ENCODE measurements at regions not wholly inside any gene's neighbourhood (a gene's known extent, or its start where the extent isn't known, plus 50 kb on each side); places are given as distances from the start of the nearest gene placed in this dataset.

DNA sequence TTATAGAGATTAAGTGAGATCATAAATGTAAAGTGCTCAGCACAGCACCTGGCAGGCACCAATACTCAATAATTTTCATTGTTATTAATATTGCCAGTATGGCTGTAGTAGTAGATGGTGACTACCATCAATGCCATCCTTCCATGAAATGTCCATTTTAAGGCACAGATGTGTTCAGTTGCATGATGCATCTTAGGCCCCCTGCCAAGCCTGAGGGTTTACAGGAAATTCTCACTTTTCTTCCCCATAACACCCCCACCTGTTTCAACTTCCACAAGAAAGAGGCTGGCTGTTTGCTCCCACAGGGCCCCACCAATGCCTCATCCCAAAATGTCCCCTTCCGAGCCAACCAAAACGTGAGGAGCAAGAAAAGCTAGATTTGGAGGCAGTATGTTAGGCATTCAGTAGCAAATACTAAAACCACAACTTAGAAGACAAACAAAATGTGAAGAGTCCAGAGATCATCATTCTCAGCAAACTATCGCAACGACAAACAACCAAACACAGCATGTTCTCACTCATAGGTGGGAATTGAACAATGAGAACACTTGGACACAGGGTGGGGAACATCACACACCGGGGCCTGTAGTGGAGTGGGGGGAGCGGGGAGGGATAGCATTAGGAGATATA lies 110.6 kb upstream of the NHSL1 start:
- Histone ChIP-seq H3K9ac (ENCODE audit: low read depth, low read length) (no peak overlapping the region), H3K36me3 (ENCODE audit: control insufficient read depth, insufficient read depth, low read length) (no peaks in the 10 kb centered on the region), H3K9me3 (ENCODE audit: control insufficient read depth, insufficient read depth, low read length) (no peaks in the 10 kb centered on the region), H3K27ac (ENCODE audit: low read depth, low read length) (no peak overlapping the region), H3K27me3 (ENCODE audit: control insufficient read depth, insufficient read depth, low read length) (no peaks in the 10 kb centered on the region), H3K4me1 (ENCODE audit: control insufficient read depth, insufficient read depth, low read length) (peaks cover 6% of the 10 kb centered on the region; the same call in 1 of the 2 replicates), H3K4me3 (ENCODE audit: low read depth, low read length) (no peak overlapping the region)

DNA sequence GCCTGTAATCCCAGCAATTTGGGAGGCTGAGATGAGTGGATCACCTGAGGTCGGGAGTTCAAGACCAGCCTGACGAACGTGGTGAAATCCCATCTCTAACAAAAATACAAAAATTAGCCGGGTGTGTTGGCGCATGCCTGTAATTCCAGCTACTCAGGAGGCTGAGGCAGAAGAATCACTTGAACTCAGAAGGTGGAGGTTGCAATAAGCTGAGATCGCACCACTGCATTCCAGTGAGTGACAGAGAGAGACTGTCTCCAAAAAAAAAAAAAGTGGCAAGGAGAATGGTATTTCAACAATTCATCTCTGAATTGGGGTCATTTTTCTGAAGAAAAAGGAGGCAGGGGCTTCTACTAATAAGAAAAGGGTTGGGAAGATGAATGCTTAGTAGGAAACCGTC lies 111.5 kb upstream of the NHSL1 start:
- Histone ChIP-seq H3K36me3 (ENCODE audit: control insufficient read depth, insufficient read depth, low read length) (no peaks in the 10 kb centered on the region), H3K27me3 (ENCODE audit: control insufficient read depth, insufficient read depth, low read length) (no peaks in the 10 kb centered on the region), H3K9ac (ENCODE audit: low read depth, low read length) (no peak overlapping the region), H3K4me3 (ENCODE audit: low read depth, low read length) (no peak overlapping the region), H3K4me1 (ENCODE audit: control insufficient read depth, insufficient read depth, low read length) (peaks cover 6% of the 10 kb centered on the region; the same call in 1 of the 2 replicates), H3K9me3 (ENCODE audit: control insufficient read depth, insufficient read depth, low read length) (no peaks in the 10 kb centered on the region), H3K27ac (ENCODE audit: low read depth, low read length) (no peak overlapping the region)

DNA sequence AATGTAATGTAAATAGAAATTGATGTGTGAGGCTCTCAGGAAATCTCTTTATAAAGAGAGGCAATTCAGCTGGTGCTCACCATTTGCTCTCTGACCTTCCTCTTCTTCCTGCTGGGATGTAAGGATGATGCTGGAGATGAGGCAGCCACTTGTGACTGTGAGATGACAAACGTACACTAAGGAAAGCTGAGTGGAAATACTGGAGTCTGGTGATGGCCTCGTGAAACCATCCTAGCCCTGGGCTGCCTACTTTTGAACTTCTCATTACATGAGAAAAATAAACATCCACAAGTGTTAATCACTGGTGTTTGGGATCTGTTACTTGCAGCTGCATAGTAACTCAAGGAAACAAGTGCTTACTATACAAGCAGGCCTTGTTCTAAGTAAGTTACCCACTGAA lies 114.9 kb upstream of the NHSL1 start:
- Histone ChIP-seq H3K4me1 (ENCODE audit: control insufficient read depth, insufficient read depth, low read length) (peaks cover 3% of the 10 kb centered on the region; the same call in 1 of the 2 replicates), H3K9ac (ENCODE audit: low read depth, low read length) (no peak overlapping the region), H3K36me3 (ENCODE audit: control insufficient read depth, insufficient read depth, low read length) (0 out of 2 replicates have a peak, but pooled peaks cover 3% of the 10 kb centered on the region), H3K9me3 (ENCODE audit: control insufficient read depth, insufficient read depth, low read length) (no peaks in the 10 kb centered on the region), H3K27me3 (ENCODE audit: control insufficient read depth, insufficient read depth, low read length) (no peaks in the 10 kb centered on the region), H3K27ac (ENCODE audit: low read depth, low read length) (no peak overlapping the region), H3K4me3 (ENCODE audit: low read depth, low read length) (no peak overlapping the region)

DNA sequence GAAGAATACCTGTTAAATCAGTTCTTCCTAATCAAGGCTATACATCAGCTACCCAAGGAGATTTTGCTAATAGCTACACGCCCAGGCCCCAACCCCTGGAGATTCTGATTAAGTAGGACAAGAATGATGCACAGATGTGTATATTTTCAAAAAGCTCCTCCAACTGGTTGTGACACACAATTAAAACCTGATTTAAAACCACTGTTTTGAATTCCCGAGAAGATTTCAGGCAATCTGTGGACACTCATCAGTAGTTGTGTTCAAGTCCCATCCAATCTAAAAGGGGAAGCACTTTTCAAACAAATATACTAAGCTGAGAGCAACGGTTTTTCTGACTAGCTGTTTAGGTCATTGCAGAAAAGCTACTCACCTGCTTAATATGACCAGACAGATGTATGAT lies 118.9 kb upstream of the NHSL1 start:
- Histone ChIP-seq H3K27ac (ENCODE audit: low read depth, low read length) (no peak overlapping the region), H3K27me3 (ENCODE audit: control insufficient read depth, insufficient read depth, low read length) (no peaks in the 10 kb centered on the region), H3K4me3 (ENCODE audit: low read depth, low read length) (no peak overlapping the region), H3K9me3 (ENCODE audit: control insufficient read depth, insufficient read depth, low read length) (no peaks in the 10 kb centered on the region), H3K9ac (ENCODE audit: low read depth, low read length) (no peak overlapping the region), H3K4me1 (ENCODE audit: control insufficient read depth, insufficient read depth, low read length) (no peaks in the 10 kb centered on the region), H3K36me3 (ENCODE audit: control insufficient read depth, insufficient read depth, low read length) (0 out of 2 replicates have a peak, but pooled peaks cover 3% of the 10 kb centered on the region)

DNA sequence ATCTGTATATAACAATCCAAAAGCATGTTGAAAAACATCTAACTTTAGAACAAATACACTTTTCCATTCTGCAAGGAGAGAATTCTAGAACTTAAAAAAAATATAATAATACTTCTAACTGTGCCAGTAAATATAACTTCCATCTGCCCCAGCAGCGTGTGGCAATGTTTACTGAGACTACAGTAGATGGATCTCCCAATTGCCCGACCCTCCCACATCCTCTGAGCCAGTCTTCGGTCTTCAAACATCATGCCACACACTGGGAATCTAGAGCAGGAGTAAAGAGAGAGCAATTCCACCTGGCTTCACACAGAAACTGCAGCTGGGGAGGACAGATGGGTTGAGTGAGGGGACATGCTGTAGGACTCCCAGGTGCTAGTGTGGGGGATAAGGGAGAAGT lies 121.3 kb upstream of the NHSL1 start:
- Histone ChIP-seq H3K4me3 (ENCODE audit: low read depth, low read length) (no peak overlapping the region), H3K9ac (ENCODE audit: low read depth, low read length) (no peak overlapping the region), H3K9me3 (ENCODE audit: control insufficient read depth, insufficient read depth, low read length) (no peaks in the 10 kb centered on the region), H3K27ac (ENCODE audit: low read depth, low read length) (no peak overlapping the region), H3K4me1 (ENCODE audit: control insufficient read depth, insufficient read depth, low read length) (no peaks in the 10 kb centered on the region), H3K27me3 (ENCODE audit: control insufficient read depth, insufficient read depth, low read length) (no peaks in the 10 kb centered on the region), H3K36me3 (ENCODE audit: control insufficient read depth, insufficient read depth, low read length) (0 out of 2 replicates have a peak, but pooled peaks cover 3% of the 10 kb centered on the region)

DNA sequence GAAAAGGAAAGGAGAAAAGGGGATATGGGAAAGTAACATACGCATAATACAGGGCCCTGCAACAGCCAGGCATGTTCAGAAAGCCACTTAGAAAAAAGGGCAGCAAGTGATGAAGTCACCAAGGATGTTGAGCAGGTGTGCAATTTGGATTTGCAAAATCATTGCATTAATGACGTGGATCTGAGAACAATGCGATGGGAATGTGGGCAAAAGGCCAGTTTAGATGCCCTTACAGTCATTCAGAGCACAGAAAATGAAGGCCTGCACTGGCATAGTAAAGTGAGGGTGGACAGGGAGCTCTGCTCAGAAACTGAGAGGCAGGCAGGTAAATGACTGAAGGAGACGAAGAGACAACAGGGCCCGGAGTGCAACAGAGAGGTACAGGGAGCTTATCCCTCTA lies 123.7 kb upstream of the NHSL1 start:
- Histone ChIP-seq H3K4me1 (ENCODE audit: control insufficient read depth, insufficient read depth, low read length) (no peaks in the 10 kb centered on the region), H3K27ac (ENCODE audit: low read depth, low read length) (no peak overlapping the region), H3K9me3 (ENCODE audit: control insufficient read depth, insufficient read depth, low read length) (no peaks in the 10 kb centered on the region), H3K9ac (ENCODE audit: low read depth, low read length) (no peak overlapping the region), H3K36me3 (ENCODE audit: control insufficient read depth, insufficient read depth, low read length) (no peaks in the 10 kb centered on the region), H3K4me3 (ENCODE audit: low read depth, low read length) (no peak overlapping the region), H3K27me3 (ENCODE audit: control insufficient read depth, insufficient read depth, low read length) (no peaks in the 10 kb centered on the region)

DNA sequence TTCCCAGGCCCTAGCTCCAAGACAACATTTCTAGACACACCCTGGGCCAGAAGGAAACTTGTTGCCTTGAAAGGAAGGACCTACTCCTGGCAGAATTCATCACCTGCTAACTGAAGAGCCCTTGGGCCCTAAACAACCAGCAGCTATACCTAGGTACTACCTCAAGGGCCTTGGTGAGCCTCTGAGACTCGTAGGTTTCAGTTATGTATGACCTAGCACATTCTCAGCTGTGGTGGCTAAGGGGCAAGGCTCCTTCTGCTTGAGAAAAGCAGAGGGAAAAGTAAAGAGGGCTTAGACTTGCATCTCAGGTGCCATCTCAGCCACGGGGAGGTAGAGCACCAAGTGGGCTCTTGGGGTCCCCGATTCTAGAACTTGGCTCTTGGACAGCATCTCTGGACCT lies 132.3 kb upstream of the NHSL1 start:
- H3K4me3 ChIP-seq (ENCODE audit: low read depth, low read length) = no peak overlapping the region
- no peaks in the 10 kb centered on the region for H3K36me3 ChIP-seq (ENCODE audit: control insufficient read depth, insufficient read depth, low read length)

DNA sequence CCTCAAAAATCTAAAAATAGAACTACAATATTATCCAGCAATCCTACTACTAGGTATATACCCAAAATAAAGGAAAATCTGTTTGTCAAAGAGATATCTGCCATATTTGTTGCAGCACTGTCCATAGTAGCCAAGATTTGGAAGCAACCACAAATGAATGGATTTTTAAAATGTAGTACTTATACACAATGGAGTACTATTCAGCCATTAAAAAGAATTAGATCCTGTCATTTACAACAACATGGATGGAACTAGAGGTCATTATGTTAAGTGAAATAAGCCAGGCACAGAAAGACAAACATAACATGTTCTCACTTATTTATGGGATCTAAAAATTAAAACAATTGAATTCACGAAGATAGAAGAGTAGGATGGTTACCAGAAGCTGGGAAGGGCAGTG lies 135.7 kb upstream of the CCDC28A start:
- H3K9me3 ChIP-seq (ENCODE audit: control insufficient read depth, insufficient read depth, low read length) = no peaks in the 10 kb centered on the region
- H3K36me3 ChIP-seq (ENCODE audit: control insufficient read depth, insufficient read depth, low read length) = no peaks in the 10 kb centered on the region
- H3K9ac ChIP-seq (ENCODE audit: low read depth, low read length) = no peak overlapping the region
- no peak overlapping the region for H3K27ac ChIP-seq (ENCODE audit: low read depth, low read length)
- H3K27me3 ChIP-seq (ENCODE audit: control insufficient read depth, insufficient read depth, low read length) = no peaks in the 10 kb centered on the region
- no peak overlapping the region for H3K4me3 ChIP-seq (ENCODE audit: low read depth, low read length)
- H3K4me1 ChIP-seq (ENCODE audit: control insufficient read depth, insufficient read depth, low read length) = peaks cover 18% of the 10 kb centered on the region; the same call in 1 of the 2 replicates

More for the DNA sequence above, 132.3 kb upstream of the NHSL1 start:
- H3K27me3 ChIP-seq (ENCODE audit: control insufficient read depth, insufficient read depth, low read length) = no peaks in the 10 kb centered on the region
- H3K4me1 ChIP-seq (ENCODE audit: control insufficient read depth, insufficient read depth, low read length) = peaks cover 18% of the 10 kb centered on the region; the same call in 1 of the 2 replicates
- H3K27ac ChIP-seq (ENCODE audit: low read depth, low read length) = no peak overlapping the region
- no peaks in the 10 kb centered on the region for H3K9me3 ChIP-seq (ENCODE audit: control insufficient read depth, insufficient read depth, low read length)
- no peak overlapping the region for H3K9ac ChIP-seq (ENCODE audit: low read depth, low read length)

DNA sequence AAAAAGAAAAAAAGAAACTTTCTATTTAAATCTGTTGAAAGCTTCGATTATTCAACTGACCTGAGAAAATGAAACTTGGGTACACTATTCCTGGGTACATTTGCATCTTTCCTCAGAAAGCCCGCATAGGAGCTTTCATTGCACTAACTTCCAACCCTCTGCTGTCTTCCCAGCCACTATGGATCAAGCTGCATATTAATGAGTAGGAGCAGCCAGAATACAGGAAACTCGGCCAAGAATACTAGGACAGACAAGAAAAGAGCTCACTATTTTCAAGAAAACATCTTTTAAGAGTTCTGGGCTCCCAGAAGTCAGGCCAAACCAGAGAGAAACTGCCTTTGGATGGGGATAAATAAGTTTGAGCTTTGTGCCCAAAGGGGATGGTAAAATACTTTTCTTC lies 135.0 kb upstream of the CCDC28A start:
- Histone ChIP-seq H3K4me3 (ENCODE audit: low read depth, low read length) (no peak overlapping the region), H3K9ac (ENCODE audit: low read depth, low read length) (no peak overlapping the region), H3K9me3 (ENCODE audit: control insufficient read depth, insufficient read depth, low read length) (no peaks in the 10 kb centered on the region), H3K4me1 (ENCODE audit: control insufficient read depth, insufficient read depth, low read length) (peaks cover 12% of the 10 kb centered on the region; the same call in 1 of the 2 replicates), H3K36me3 (ENCODE audit: control insufficient read depth, insufficient read depth, low read length) (no peaks in the 10 kb centered on the region), H3K27me3 (ENCODE audit: control insufficient read depth, insufficient read depth, low read length) (no peaks in the 10 kb centered on the region), H3K27ac (ENCODE audit: low read depth, low read length) (no peak overlapping the region)

DNA sequence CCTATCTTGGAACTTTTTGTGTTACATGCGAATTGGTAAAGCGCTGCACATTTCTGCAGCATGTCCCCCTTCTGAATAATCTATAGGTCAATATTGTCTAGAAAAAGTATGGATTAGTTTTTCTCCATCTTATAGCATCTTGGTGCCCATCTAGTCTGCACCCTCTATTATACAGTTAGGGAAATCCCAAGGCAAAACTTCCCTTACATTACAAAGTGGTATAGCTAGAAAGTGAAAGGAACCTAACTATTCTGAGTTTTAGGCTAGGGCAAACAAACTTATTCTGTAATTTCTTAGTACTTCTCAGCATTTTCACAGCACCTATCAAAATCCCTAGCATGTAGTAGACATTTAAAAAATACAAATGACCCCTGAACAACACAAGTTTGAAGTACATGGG lies 133.5 kb upstream of the CCDC28A start:
- Histone ChIP-seq H3K36me3 (ENCODE audit: control insufficient read depth, insufficient read depth, low read length) (no peaks in the 10 kb centered on the region), H3K9ac (ENCODE audit: low read depth, low read length) (no peak overlapping the region), H3K4me1 (ENCODE audit: control insufficient read depth, insufficient read depth, low read length) (no peaks in the 10 kb centered on the region), H3K4me3 (ENCODE audit: low read depth, low read length) (no peak overlapping the region), H3K27me3 (ENCODE audit: control insufficient read depth, insufficient read depth, low read length) (no peaks in the 10 kb centered on the region), H3K27ac (ENCODE audit: low read depth, low read length) (no peak overlapping the region), H3K9me3 (ENCODE audit: control insufficient read depth, insufficient read depth, low read length) (no peaks in the 10 kb centered on the region)

DNA sequence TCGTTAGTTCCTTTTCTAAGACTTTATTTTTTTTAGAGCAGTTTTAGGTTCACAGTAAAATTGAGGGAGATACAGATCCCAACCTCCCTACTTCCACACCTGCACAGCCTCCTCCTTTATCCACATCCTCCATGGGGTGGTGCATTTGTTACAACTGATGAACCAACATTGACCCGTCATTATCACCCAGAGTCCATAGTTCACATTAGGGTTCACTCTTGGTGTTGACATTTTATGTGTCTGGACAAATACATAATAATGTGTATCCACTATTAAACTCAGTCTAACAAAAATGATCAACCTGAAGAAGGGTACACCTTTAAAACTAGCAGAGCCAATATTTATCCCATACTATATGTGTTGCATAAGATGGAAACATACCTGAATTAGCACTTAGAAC lies 130.4 kb upstream of the CCDC28A start:
- H3K4me3 ChIP-seq (ENCODE audit: low read depth, low read length) = no peak overlapping the region
- no peaks in the 10 kb centered on the region for H3K36me3 ChIP-seq (ENCODE audit: control insufficient read depth, insufficient read depth, low read length)
- no peaks in the 10 kb centered on the region for H3K4me1 ChIP-seq (ENCODE audit: control insufficient read depth, insufficient read depth, low read length)
- no peak overlapping the region for H3K9ac ChIP-seq (ENCODE audit: low read depth, low read length)
- H3K27me3 ChIP-seq (ENCODE audit: control insufficient read depth, insufficient read depth, low read length) = no peaks in the 10 kb centered on the region
- H3K27ac ChIP-seq (ENCODE audit: low read depth, low read length) = no peak overlapping the region
- H3K9me3 ChIP-seq (ENCODE audit: control insufficient read depth, insufficient read depth, low read length) = no peaks in the 10 kb centered on the region
